ENCODE measurements at regions not wholly inside any gene's neighbourhood (a gene's known extent, or its start where the extent isn't known, plus 50 kb on each side); places are given as distances from the start of the nearest gene placed in this dataset.

DNA sequence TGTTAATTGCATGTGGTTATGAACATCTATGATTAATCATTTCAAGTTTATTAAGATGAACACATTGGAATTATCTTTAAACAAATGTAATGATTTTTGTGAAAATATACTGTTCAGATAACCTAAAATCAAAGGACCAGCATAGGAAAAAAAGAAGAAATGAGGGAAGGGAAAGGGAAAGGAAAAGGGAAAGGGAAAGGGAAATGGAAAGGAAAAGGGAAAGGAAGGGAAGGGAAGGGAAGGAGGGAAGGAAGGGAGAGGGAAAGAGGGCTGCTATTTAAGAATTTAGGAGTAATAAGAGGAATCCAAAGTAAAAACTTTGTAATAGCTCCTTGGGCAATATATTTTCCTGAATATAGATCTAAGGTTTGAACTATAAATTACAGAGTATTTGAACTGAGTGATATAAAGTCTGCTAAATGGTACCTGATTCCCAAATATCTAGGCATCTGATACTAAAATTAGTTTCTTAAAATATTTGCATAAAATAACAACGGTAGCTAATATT lies 726.3 kb downstream of the EPHA4 start:
- no peak for DNase-seq (ENCODE audit: low read depth in 2 of 2)

GRCh38 chr2:220847006-220847405 lies 725.1 kb downstream of the EPHA4 start:
- DNase-seq (ENCODE audit: low read depth in 2 of 2), result no peak

DNA sequence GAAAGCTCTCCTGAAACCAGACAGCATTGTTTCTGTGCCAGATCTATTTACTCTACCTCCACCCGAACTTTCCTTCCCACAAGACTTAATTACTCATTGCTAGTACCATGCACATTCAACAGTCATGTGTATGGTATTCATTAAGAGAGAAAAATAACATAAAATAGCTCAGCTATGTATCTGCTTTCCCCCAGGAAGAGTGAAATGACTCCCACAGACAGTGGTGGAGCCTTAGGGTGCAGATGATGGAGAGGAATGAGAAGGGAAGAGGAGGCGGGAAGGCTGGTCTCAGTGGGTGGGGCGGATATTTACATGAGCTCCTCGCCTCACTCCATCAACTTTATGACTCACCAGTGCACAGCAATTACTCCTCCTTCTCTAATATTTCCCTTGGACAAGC lies 724.5 kb downstream of the EPHA4 start:
- DNase-seq (ENCODE audit: low read depth in 2 of 2), result no peak

DNA sequence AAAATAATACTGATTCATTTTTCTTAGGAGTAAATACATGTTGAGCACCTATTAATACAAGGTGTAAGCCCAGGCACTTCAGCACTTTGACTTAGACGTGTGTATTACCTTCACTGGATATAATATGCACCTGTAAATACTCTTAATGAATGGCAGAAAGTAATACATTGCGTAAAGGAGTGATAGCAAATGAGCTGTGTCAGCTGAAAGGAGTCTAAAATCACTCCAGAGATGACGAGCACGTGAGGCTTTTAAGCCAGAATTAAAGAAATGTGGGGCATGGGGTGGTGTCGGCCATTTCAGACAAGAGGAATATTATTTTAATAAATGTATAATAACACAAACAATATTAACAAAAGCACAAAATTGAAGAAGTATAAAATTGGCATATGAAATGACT lies 722.7 kb downstream of the EPHA4 start:
- DNase-seq (ENCODE audit: low read depth in 2 of 2), result no peak

- DNase-seq (ENCODE audit: low read depth in 2 of 2), result no peak
Observed at GRCh38 chr2:220850116-220850515, 722.0 kb downstream of the EPHA4 start.

GRCh38 chr2:220855296-220855695 lies 716.8 kb downstream of the EPHA4 start:
- DNase-seq (ENCODE audit: low read depth in 2 of 2), result no peak

DNA sequence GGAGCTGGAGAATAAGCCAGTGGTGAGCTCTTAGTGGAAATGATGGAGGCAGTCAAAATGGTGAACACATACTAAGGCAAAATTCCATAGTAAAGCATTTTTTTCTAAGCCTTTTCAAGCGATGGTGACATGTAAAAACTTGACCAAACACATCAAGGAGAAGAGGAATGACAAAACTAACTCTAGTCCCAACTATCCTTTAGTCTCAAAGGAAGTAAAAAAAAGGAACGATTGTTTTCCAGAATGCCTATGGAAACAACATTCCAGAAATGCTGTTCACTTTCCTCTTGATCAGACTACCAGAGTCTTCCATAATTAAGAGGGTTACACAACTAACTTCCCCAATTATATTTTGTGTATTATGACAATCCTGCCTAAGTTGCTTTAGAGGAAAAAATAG lies 715.6 kb downstream of the EPHA4 start:
- DNase-seq (ENCODE audit: low read depth in 2 of 2), result no peak

DNA sequence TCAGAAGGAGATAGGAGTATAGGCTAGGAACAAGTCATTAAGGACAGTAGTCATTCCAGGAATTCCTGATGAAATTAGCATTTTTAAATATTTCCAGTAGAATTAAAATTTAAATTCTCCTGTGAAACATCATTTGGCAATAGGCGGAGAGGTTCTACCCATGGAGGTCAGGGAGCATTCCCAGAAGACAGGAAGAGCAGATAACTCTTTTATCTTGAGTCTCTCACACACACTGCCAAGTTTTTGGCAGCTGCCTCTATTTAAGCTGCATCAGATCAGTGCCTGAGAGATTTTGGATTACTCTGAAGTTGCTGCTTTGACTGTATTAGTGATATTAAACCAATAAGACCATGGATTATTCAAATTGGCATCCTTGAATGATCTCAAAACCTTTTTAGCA lies 714.7 kb downstream of the EPHA4 start:
- no peak for DNase-seq (ENCODE audit: low read depth in 2 of 2)

GRCh38 chr2:220858101-220858500 lies 714.0 kb downstream of the EPHA4 start:
- no peak for DNase-seq (ENCODE audit: low read depth in 2 of 2)

DNA sequence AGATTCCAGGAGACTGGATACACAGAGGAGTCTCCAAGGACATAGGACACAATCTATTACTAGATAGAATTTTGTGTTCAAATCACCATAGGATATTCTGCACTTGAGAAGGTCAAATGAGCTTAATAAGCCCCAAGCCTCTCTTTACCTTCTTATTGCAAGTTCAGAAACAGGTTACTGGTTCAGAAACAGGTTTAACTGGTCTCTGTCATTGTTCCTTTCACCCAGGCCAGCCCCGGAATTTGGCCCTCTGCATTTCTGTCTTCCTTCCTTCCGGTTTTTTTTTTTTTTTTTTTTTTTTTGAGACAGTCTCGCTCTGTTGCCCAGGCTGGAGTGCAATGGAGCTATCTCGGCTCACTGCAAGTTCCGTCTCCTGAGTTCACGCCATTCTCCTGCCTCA lies 700.2 kb downstream of the EPHA4 start:
- DNase-seq (ENCODE audit: low read depth in 2 of 2), result no peak

GRCh38 chr2:220876080-220876824 lies 695.9 kb downstream of the EPHA4 start:
- no peak for DNase-seq (ENCODE audit: low read depth in 2 of 2)

- DNase-seq (ENCODE audit: low read depth in 2 of 2), result no peak
Observed at GRCh38 chr2:220877491-220877890, 694.6 kb downstream of the EPHA4 start.

GRCh38 chr2:220877897-220878296 lies 694.2 kb downstream of the EPHA4 start:
- no peak for DNase-seq (ENCODE audit: low read depth in 2 of 2)

GRCh38 chr2:220880623-220881596 lies 691.2 kb downstream of the EPHA4 start:
- no peak for DNase-seq (ENCODE audit: low read depth in 2 of 2)

- no peak for DNase-seq (ENCODE audit: low read depth in 2 of 2)
Observed at GRCh38 chr2:220882507-220882906, 689.6 kb downstream of the EPHA4 start.

- no peak for DNase-seq (ENCODE audit: low read depth in 2 of 2)
Observed at GRCh38 chr2:220885593-220885992, 686.5 kb downstream of the EPHA4 start.

DNA sequence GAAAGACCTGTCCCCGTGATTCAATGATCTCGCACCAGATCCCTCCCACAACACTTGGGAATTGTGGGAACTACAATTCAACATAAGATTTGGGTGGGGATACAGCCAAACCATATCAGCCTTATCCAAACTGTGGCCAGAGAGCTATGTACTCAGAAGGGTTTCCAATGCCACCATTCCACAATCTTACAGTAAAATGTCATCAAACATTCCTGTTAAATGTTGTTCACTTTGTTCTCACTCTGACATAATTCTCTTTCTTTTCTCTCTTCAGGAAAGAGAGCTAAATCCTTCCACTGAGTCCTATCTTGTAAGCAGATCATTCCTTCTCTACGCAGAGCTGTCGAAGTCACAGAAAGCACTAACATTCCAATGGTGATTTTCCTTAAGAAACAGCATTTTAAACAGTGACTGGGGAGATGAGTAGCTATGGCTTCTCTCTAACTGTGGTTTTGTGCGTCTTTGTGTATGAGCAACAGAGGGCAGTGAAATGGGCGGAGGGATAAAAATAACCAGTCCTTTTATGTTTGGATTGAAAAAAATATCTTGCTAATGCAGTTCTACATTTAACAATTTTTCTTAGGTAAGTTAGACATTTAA lies 684.7 kb downstream of the EPHA4 start:
- no peak for DNase-seq (ENCODE audit: low read depth in 2 of 2)

GRCh38 chr2:220887876-220888275 lies 684.2 kb downstream of the EPHA4 start:
- no peak for DNase-seq (ENCODE audit: low read depth in 2 of 2)

DNA sequence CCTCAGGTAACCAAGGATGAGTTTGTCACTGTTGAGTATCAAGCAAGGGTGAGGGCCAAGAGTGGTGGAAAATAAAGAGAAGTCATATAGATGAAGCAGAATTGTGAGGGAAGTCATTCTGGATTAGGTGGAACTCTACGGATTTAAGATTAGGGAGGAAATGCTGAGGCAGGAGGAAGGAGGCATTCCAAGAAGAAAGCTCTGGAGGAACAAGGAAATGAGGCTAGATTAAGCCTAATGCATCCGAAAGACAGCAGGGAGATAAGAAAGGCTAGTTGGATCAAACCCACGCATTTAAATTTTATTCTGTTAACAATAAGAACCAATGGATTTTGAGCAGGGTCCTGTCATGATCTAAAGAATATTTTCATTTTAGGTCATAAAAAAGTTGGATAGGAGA lies 681.2 kb downstream of the EPHA4 start:
- no peak for DNase-seq (ENCODE audit: low read depth in 2 of 2)

DNA sequence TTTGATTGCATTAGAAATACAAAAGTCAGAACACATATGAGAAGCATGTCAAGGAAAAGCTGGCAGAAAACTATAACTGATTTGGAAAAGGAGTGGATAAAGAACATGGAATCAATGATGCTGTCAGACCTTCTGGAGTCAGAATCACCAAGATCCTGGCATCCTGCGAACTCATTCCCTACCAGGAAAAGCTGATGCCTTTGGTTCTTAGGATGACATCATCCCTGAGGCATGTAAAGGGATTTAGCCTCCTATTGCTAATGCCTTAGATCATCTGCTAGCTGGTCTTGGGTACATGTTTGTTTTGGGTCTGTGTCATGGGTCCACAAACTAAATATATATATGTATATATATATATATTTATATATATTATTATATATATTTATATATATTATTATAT lies 680.7 kb downstream of the EPHA4 start:
- DNase-seq (ENCODE audit: low read depth in 2 of 2), result no peak

- no peak for DNase-seq (ENCODE audit: low read depth in 2 of 2)
Observed at GRCh38 chr2:220892018-220892634, 680.0 kb downstream of the EPHA4 start.

- DNase-seq (ENCODE audit: low read depth in 2 of 2), result no peak
Observed at GRCh38 chr2:220893411-220893810, 678.7 kb downstream of the EPHA4 start.
